HFFc6 (cell line): ENCODE measurements at regions not wholly inside any gene's neighbourhood (a gene's known extent, or its start where the extent isn't known, plus 50 kb on each side); places are given as distances from the start of the nearest gene placed in this dataset.

Experiments
- DNase-seq: peaks from one replicate; pipeline ENCODE4 v3.0.0-alpha.2; 2018
- H3K27ac Mint-ChIP-seq: 2 replicates; pipeline ENCODE4 v1.8.0; 2020; ENCODE audit warnings: mild to moderate bottlenecking, mixed read lengths
- H3K27me3 Mint-ChIP-seq: 2 replicates; pipeline ENCODE4 v1.8.0; 2021; ENCODE audit warnings: mild to moderate bottlenecking, moderate library complexity, mixed read lengths; ENCODE audit not compliant: insufficient read depth
- H3K36me3 Mint-ChIP-seq: 2 replicates; pipeline ENCODE4 v1.8.0; 2021; ENCODE audit warnings: low read depth, mixed read lengths
- H3K4me1 Mint-ChIP-seq: 2 replicates; pipeline ENCODE4 v1.8.0; 2020; ENCODE audit warnings: low read depth, mixed read lengths
- H3K4me3 Mint-ChIP-seq: 2 replicates; pipeline ENCODE4 v1.8.0; 2020; ENCODE audit warnings: mild to moderate bottlenecking, moderate library complexity, mixed read lengths
- H3K9me3 Mint-ChIP-seq: 2 replicates; pipeline ENCODE4 v1.8.0; 2020; ENCODE audit warnings: mild to moderate bottlenecking, mixed read lengths
- TF ChIP-seq, protein P1 (sequence below): fragments of 200-600 bp; sonication (generic); IDR thresholded peaks from 2 replicates; pipeline ENCODE4 v1.5.0; 2021; ENCODE audit warnings: antibody characterized with exemption, mild to moderate bottlenecking

DNA sequence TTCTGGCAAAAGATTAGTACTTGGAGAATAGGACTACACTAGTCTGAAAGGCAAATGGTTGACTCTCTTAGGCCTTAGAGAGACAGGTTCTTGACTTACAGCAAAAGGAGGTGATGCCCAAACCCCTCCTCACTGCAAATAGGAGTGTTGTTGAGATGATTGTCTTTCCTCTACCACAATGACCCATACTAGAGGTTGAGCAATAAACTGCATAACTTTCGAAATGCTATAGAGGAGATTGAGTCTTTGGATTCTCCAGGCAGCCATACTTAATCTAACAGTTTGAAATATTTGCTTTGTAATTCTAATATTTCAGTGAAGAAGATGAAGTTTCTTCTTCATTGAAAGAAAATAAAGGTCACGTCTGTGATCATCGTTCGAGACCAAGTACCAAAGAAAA is 498.5 kb upstream of the GBE1 start:
- TF ChIP-seq, protein P1, sequence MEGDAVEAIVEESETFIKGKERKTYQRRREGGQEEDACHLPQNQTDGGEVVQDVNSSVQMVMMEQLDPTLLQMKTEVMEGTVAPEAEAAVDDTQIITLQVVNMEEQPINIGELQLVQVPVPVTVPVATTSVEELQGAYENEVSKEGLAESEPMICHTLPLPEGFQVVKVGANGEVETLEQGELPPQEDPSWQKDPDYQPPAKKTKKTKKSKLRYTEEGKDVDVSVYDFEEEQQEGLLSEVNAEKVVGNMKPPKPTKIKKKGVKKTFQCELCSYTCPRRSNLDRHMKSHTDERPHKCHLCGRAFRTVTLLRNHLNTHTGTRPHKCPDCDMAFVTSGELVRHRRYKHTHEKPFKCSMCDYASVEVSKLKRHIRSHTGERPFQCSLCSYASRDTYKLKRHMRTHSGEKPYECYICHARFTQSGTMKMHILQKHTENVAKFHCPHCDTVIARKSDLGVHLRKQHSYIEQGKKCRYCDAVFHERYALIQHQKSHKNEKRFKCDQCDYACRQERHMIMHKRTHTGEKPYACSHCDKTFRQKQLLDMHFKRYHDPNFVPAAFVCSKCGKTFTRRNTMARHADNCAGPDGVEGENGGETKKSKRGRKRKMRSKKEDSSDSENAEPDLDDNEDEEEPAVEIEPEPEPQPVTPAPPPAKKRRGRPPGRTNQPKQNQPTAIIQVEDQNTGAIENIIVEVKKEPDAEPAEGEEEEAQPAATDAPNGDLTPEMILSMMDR, result no peak

DNA sequence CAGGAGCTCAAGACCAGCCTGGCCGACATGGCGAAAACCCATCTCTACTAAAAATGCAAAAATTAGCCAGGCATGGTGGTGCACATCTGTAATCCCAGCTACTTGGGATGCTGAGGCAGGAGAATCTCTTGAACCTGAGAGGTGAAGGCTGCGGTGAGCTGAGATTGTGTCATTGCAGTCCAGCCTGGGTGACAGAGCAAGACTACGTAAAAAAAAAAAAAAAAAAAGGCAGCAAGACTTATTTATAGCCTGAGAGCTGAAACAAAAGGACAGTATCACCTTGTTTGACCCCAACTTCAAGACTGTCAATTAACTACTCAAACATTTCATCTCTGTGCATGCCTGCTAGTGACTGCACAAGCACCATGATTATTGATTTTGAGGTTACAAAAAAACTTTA is 478.9 kb upstream of the GBE1 start:
- peaks cover 15% of the 10 kb centered on the region for H3K9me3 Mint-ChIP-seq
- no peak overlapping the region for H3K4me3 Mint-ChIP-seq
- H3K4me1 Mint-ChIP-seq, result no peaks in the 10 kb centered on the region

More for the DNA sequence above, 498.5 kb upstream of the GBE1 start:
- no peaks in the 10 kb centered on the region for H3K36me3 Mint-ChIP-seq
- DNase-seq, result no peak
- H3K4me1 Mint-ChIP-seq, result no peaks in the 10 kb centered on the region
- no peak overlapping the region for H3K4me3 Mint-ChIP-seq
- no peaks in the 10 kb centered on the region; the same call in 1 of the 2 replicates for H3K27me3 Mint-ChIP-seq
- peaks cover 15% of the 10 kb centered on the region; the same call in 1 of the 2 replicates for H3K9me3 Mint-ChIP-seq
- H3K27ac Mint-ChIP-seq, result no peak overlapping the region

DNA sequence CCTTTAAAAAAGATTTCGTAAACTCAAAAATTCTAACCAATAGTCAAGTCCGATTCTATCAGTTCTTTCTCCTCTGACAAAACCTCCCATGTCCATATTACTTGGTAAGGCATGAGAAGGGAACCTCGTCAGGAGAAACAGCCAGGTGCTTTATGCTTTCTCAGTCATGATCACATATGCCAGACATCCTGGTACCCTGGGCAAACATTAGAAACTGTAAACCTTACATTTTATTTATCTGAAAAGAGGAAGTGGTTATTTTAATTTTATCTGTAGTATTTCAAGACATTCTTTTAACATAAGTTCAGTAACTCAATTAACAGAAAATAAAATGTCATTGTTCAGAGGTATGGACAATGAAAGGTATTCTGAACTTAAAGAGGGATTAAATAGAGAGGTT is 474.8 kb upstream of the GBE1 start:
- H3K4me3 Mint-ChIP-seq, result no peak overlapping the region
- no peak overlapping the region for H3K27ac Mint-ChIP-seq

More for the DNA sequence above, 478.9 kb upstream of the GBE1 start:
- TF ChIP-seq, protein P1, result no peak
- Mint-ChIP-seq H3K27me3 (no peaks in the 10 kb centered on the region), H3K27ac (no peak overlapping the region), H3K36me3 (no peaks in the 10 kb centered on the region)
- DNase-seq, result no peak

DNA sequence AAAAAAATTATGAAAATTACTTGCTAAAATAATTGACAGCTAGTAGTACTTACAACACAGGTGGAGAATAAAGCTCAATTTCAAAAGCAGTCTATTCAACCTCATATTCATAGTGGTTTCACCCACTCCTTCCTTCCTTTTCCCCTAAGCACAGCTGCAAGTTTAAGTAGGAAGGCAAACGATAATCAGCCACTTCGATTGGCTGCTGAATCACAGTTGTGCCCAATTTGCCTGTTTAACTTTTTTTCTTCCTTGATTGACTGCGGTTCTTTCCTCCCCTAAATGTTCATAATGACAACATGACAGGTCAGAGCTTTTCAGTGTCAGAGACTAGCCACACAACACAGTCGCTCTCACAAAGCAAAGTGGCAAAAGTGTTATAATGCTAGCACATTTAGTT is 468.0 kb upstream of the GBE1 start:
- Mint-ChIP-seq H3K36me3 (no peaks in the 10 kb centered on the region), H3K4me3 (no peak overlapping the region), H3K27me3 (no peaks in the 10 kb centered on the region), H3K9me3 (peaks cover 27% of the 10 kb centered on the region), H3K27ac (no peak overlapping the region), H3K4me1 (no peaks in the 10 kb centered on the region)
- TF ChIP-seq, protein P1, result no peak
- no peak for DNase-seq

More for the DNA sequence above, 474.8 kb upstream of the GBE1 start:
- no peaks in the 10 kb centered on the region for H3K27me3 Mint-ChIP-seq
- TF ChIP-seq, protein P1, result no peak
- no peaks in the 10 kb centered on the region for H3K4me1 Mint-ChIP-seq
- H3K36me3 Mint-ChIP-seq, result no peaks in the 10 kb centered on the region
- peaks cover 18% of the 10 kb centered on the region for H3K9me3 Mint-ChIP-seq
- no peak for DNase-seq

DNA sequence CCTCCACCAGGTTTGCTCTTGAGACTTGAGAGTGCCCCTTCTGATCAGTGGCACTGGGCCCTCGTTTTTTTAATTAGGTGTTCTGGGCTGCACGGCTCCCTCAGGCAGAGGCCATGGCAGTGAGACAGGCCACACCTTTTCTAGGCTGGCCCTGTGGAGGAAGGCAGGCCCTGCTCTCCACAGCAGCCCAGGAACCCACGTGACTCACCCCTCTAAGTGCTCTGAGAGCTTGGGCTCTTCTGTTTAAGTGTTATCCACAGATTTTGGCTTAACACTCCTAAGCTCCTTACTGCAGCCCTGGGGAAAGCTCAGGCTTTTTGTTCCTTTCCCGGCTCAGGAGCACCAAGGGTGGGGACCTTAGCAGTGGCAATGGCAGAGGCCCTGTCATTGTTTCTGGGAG is 463.2 kb upstream of the GBE1 start:
- TF ChIP-seq, protein P1, result no peak
- Mint-ChIP-seq H3K27ac (no peak overlapping the region), H3K4me3 (no peak overlapping the region), H3K27me3 (no peaks in the 10 kb centered on the region), H3K4me1 (no peaks in the 10 kb centered on the region), H3K9me3 (peaks cover 45% of the 10 kb centered on the region), H3K36me3 (no peaks in the 10 kb centered on the region)
- no peak for DNase-seq

DNA sequence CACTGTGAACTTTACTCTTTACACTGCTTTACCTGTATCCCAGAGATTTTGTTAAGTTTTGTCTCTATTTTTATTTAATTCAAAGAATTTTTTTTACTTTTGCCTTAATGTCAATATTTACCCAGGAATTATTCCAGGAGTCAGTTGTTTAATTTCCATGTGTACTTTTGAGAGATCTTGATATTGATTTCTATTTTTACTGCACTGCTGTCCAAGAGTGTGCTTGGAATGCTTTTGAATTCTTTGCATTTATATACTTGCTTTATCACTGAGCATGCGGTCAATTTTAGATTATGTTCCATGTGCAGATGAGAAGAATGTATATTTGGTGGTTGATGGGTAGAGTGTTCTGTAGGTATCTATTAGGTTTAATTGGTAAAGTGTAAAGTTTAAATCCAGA is 461.0 kb upstream of the GBE1 start:
- TF ChIP-seq, protein P1, result no peak
- Mint-ChIP-seq H3K27ac (no peak overlapping the region), H3K9me3 (peaks cover 44% of the 10 kb centered on the region), H3K4me1 (no peaks in the 10 kb centered on the region), H3K36me3 (no peaks in the 10 kb centered on the region), H3K4me3 (no peak overlapping the region), H3K27me3 (no peaks in the 10 kb centered on the region)
- DNase-seq, result no peak
